ENCODE measurements at regions not wholly inside any gene's neighbourhood (a gene's known extent, or its start where the extent isn't known, plus 50 kb on each side); places are given as distances from the start of the nearest gene placed in this dataset.
"Not testable (repeated sequence)": the region's sequence is repeated elsewhere in the genome, so short reads cannot be mapped to it uniquely, and the experiment has no call there.

- not testable (repeated sequence) for DNase-seq
These were observed 94.3 kb downstream of the MRM1 start for GRCh38 chr17:36695710-36696109.

- DNase-seq: no peak
These were observed 95.4 kb downstream of the MRM1 start for GRCh38 chr17:36696805-36697204.

- DNase-seq: no peak
These were observed 96.6 kb downstream of the MRM1 start for GRCh38 chr17:36697903-36698530.

- DNase-seq: no peak
These were observed 100.2 kb downstream of the MRM1 start for GRCh38 chr17:36701429-36702099.

- no peak for DNase-seq
These were observed 101.3 kb downstream of the MRM1 start for GRCh38 chr17:36702636-36703035.

- peak; percentile 13 for DNase-seq
These were observed 102.5 kb downstream of the MRM1 start for GRCh38 chr17:36703860-36704266.

GRCh38 chr17:36705283-36705795, 104.0 kb downstream of the MRM1 start:
- DNase-seq: no peak

GRCh38 chr17:36705874-36706731, 104.7 kb downstream of the MRM1 start:
- DNase-seq: no peak

GRCh38 chr17:36707904-36708303, 106.5 kb downstream of the MRM1 start:
- no peak for DNase-seq

- no peak for DNase-seq
These were observed 113.4 kb downstream of the MRM1 start for GRCh38 chr17:36714789-36715188.

- no peak for DNase-seq
These were observed 114.6 kb downstream of the MRM1 start for GRCh38 chr17:36715951-36716350.

- no peak for DNase-seq
These were observed 115.7 kb downstream of the MRM1 start for GRCh38 chr17:36717088-36717487.

GRCh38 chr17:36720131-36720530, 118.7 kb downstream of the MRM1 start:
- DNase-seq: no peak

- DNase-seq: no peak
These were observed 120.3 kb downstream of the MRM1 start for GRCh38 chr17:36721560-36722120.

- peak; percentile 28 for DNase-seq
These were observed 120.9 kb downstream of the MRM1 start for GRCh38 chr17:36722121-36722902.

- no peak for DNase-seq
These were observed 121.5 kb downstream of the MRM1 start for GRCh38 chr17:36722903-36723263.

GRCh38 chr17:36723459-36724025, 122.2 kb downstream of the MRM1 start:
- DNase-seq: no peak

GRCh38 chr17:36726199-36726598, 124.8 kb downstream of the MRM1 start:
- DNase-seq: no peak

- DNase-seq: no peak
These were observed 125.7 kb downstream of the MRM1 start for GRCh38 chr17:36727052-36727451.

GRCh38 chr17:36727577-36727976, 126.2 kb downstream of the MRM1 start:
- DNase-seq: no peak

- no peak for DNase-seq
These were observed 126.9 kb downstream of the MRM1 start for GRCh38 chr17:36728030-36728991.

Measured in midbrain (tissue), 1 donor.